NCI-H82 treated with DMSO at 0.1 percent for 48 hours (cell line): ENCODE measurements at regions not wholly inside any gene's neighbourhood (a gene's known extent, or its start where the extent isn't known, plus 50 kb on each side); places are given as distances from the start of the nearest gene placed in this dataset.

Experiments used
- DNase-seq: peaks from one replicate; lab custom pipeline; 2025; ENCODE audit not compliant: unreplicated experiment; lab: John Stamatoyannopoulos, UW

GRCh38 chr10:78821052-78821451 lies 247.7 kb upstream of the ZMIZ1 start:
- no peak for DNase-seq

GRCh38 chr10:78828647-78829539 lies 239.9 kb upstream of the ZMIZ1 start:
- no peak for DNase-seq

- DNase-seq, result no peak
Measured at GRCh38 chr10:78829565-78829964, 239.2 kb upstream of the ZMIZ1 start.

- DNase-seq, result no peak
Measured at GRCh38 chr10:78830062-78830975, 238.4 kb upstream of the ZMIZ1 start.

- DNase-seq, result no peak
Measured at GRCh38 chr10:78830976-78831375, 237.8 kb upstream of the ZMIZ1 start.

GRCh38 chr10:78831461-78831860 lies 237.3 kb upstream of the ZMIZ1 start:
- no peak for DNase-seq

- DNase-seq, result no peak
Measured at GRCh38 chr10:78832281-78832680, 236.5 kb upstream of the ZMIZ1 start.

GRCh38 chr10:78838141-78838657 lies 230.6 kb upstream of the ZMIZ1 start:
- DNase-seq, result no peak

GRCh38 chr10:78843495-78843894 lies 225.3 kb upstream of the ZMIZ1 start:
- no peak for DNase-seq

GRCh38 chr10:78844960-78845607 lies 223.7 kb upstream of the ZMIZ1 start:
- no peak for DNase-seq

GRCh38 chr10:78846071-78846470 lies 222.7 kb upstream of the ZMIZ1 start:
- no peak for DNase-seq

- DNase-seq, result peak; percentile 75
Measured at GRCh38 chr10:78846760-78847159, 222.0 kb upstream of the ZMIZ1 start.

- no peak for DNase-seq
Measured at GRCh38 chr10:78847485-78847884, 221.3 kb upstream of the ZMIZ1 start.

GRCh38 chr10:78849115-78849514 lies 219.7 kb upstream of the ZMIZ1 start:
- DNase-seq, result peak; percentile 75

- DNase-seq, result no peak
Measured at GRCh38 chr10:78849731-78850130, 219.0 kb upstream of the ZMIZ1 start.

- DNase-seq, result no peak
Measured at GRCh38 chr10:78850644-78851435, 217.9 kb upstream of the ZMIZ1 start.

- DNase-seq, result no peak
Measured at GRCh38 chr10:78851647-78852046, 217.1 kb upstream of the ZMIZ1 start.

GRCh38 chr10:78852466-78853240 lies 216.1 kb upstream of the ZMIZ1 start:
- DNase-seq, result no peak

GRCh38 chr10:78853864-78854263 lies 214.9 kb upstream of the ZMIZ1 start:
- no peak for DNase-seq

- DNase-seq, result no peak
Measured at GRCh38 chr10:78856421-78856820, 212.3 kb upstream of the ZMIZ1 start.
